HepG2 (cell line): ENCODE measurements at regions not wholly inside any gene's neighbourhood (a gene's known extent, or its start where the extent isn't known, plus 50 kb on each side); places are given as distances from the start of the nearest gene placed in this dataset.

Experiments used
- ATAC-seq: fragments of 200-7000 bp; cut with Tn5 transposase; 3 replicates; pipeline ENCODE4 v1.9.1; 2020; ENCODE audit warnings: mild to moderate bottlenecking, moderate library complexity
- BruUV-seq: library from RNA; stranded (reverse); fragments of 400-500 nt; replicated peaks from 2 replicates; lab custom pipeline; 2021; lab: Mats Ljungman, UMichigan
- CTCF ChIA-PET: fragments of 300-600 bp; formaldehyde crosslinking; extraction: SDS; loops from one replicate; lab custom pipeline; 2021; ENCODE audit warnings: low total read pairs, inconsistent platforms, low intra/inter-chr PET ratio; lab: Yijun Ruan, JAX
- POLR2A ChIA-PET: fragments of 350-600 bp; sonication (Branson Sonifier 250); formaldehyde crosslinking; loops from one replicate; lab custom pipeline; 2020; ENCODE audit warnings: antibody characterized with exemption, inconsistent platforms; lab: Yijun Ruan, JAX
- DNase-seq: peaks from one replicate; pipeline ENCODE4 v3.0.0-alpha.2; 2015; ENCODE audit warnings: low spot score
- FAIRE-seq: peaks from 3 replicates; lab custom pipeline; 2011; peaks lifted over from hg19 to GRCh38; lab: Jason Lieb, UNC
- H2AFZ ChIP-seq: one replicate; pipeline ENCODE4 v1.6.1; 2011; ENCODE audit warnings: low read length, inconsistent platforms
- H3K27ac ChIP-seq: fragments of 300-600 bp; 3 replicates; pipeline ENCODE4 v1.8.0; 2011; ENCODE audit warnings: mixed run types, mild to moderate bottlenecking, mixed read lengths, low read length, inconsistent platforms; ENCODE audit not compliant: insufficient read depth; ENCODE audit errors: extremely low read length
- H3K27me3 ChIP-seq, 2 experiments: fragments of 200-600 bp in 1 of 2; 2 replicates in 1 of 2; 3 replicates in 1 of 2; pipeline versions ENCODE4 v1.6.0 to v1.8.0; 2011; ENCODE audit warnings: low read length in 2 of 2, mild to moderate bottlenecking in 2 of 2, moderate library complexity in 2 of 2, inconsistent platforms in 1 of 2; ENCODE audit not compliant: insufficient read depth in 2 of 2, control insufficient read depth in 1 of 2
- H3K36me3 ChIP-seq, 2 experiments: fragments of 200-600 bp in 1 of 2; replicated peaks in 1 of 2; 2 replicates in 1 of 2; 3 replicates in 1 of 2; pipeline versions ENCODE4 v1.5.1 to v1.8.0; 2011; ENCODE audit warnings: low read length in 2 of 2, inconsistent platforms in 1 of 2; ENCODE audit not compliant: insufficient read depth in 2 of 2, control insufficient read depth in 1 of 2
- H3K4me1 ChIP-seq: 2 replicates; pipeline ENCODE4 v1.5.1; 2012; ENCODE audit warnings: low read length, inconsistent platforms; ENCODE audit not compliant: insufficient read depth
- H3K4me2 ChIP-seq: 2 replicates; pipeline ENCODE4 v1.6.0; 2011; ENCODE audit warnings: low read depth, low read length, inconsistent platforms
- H3K4me3 ChIP-seq, 3 experiments: fragments of 200-600 bp in 1 of 3; sonication (generic), shearing (Covaris generic) in 1 of 3; replicated peaks in 1 of 3; 2 replicates each; pipeline ENCODE4 v1.5.1; 2011 to 2016; ENCODE audit warnings: low read length in 3 of 3, inconsistent platforms in 2 of 3, low read depth in 2 of 3, mild to moderate bottlenecking in 2 of 3, control low read depth in 1 of 3, mixed read lengths in 1 of 3; ENCODE audit not compliant: insufficient read depth in 1 of 3
- H3K79me2 ChIP-seq: one replicate; pipeline ENCODE4 v1.6.1; 2011; ENCODE audit warnings: low read length, inconsistent platforms; ENCODE audit not compliant: insufficient read depth
- H3K9ac ChIP-seq: 2 replicates; pipeline ENCODE4 v1.6.0; 2011; ENCODE audit warnings: mild to moderate bottlenecking, low read depth, low read length, inconsistent platforms; ENCODE audit not compliant: insufficient read depth
- H3K9me3 ChIP-seq: 2 replicates; pipeline ENCODE4 v1.5.1; 2012; ENCODE audit warnings: mild to moderate bottlenecking, low read length
- H4K20me1 ChIP-seq: 2 replicates; pipeline ENCODE4 v1.6.0; 2011; ENCODE audit warnings: inconsistent platforms, mild to moderate bottlenecking, low read length, moderate library complexity; ENCODE audit not compliant: insufficient read depth
- FOXK2 ChIP-seq: fragments of 450-650 bp; IDR thresholded peaks from 2 replicates; pipeline ENCODE4 v1.6.1; 2016
- GATA4 ChIP-seq: sonication (generic); IDR thresholded peaks from 2 replicates; pipeline ENCODE4 v1.6.1; 2016; ENCODE audit warnings: antibody characterized with exemption, low read depth, borderline replicate concordance
- HIVEP1 ChIP-seq: sonication (generic); formaldehyde crosslinking; IDR thresholded peaks from 2 replicates; pipeline ENCODE4 v1.4.0; 2020; ENCODE audit warnings: mild to moderate bottlenecking, missing genetic modification reagents
- HOXA7 ChIP-seq: sonication (generic); formaldehyde crosslinking; IDR thresholded peaks from 2 replicates; pipeline ENCODE4 v1.8.1; 2022; ENCODE audit warnings: mild to moderate bottlenecking, missing genetic modification reagents, moderate library complexity
- HOXD1 ChIP-seq: sonication (generic); formaldehyde crosslinking; IDR thresholded peaks from 2 replicates; pipeline ENCODE4 v1.5.0; 2020; ENCODE audit warnings: missing genetic modification reagents
- LCORL ChIP-seq, 2 experiments: fragments of 450-650 bp in 1 of 2; sonication (generic) in 1 of 2; formaldehyde crosslinking in 1 of 2; IDR thresholded peaks; 2 replicates each; pipeline versions ENCODE4 v1.5.0 to v1.6.1; 2017 to 2020; ENCODE audit warnings: antibody characterized with exemption in 1 of 2, missing genetic modification reagents in 1 of 2
- SOX13 ChIP-seq, 3 experiments: fragments of 450-650 bp in 1 of 3; sonication (generic) in 1 of 3; formaldehyde crosslinking in 1 of 3; IDR thresholded peaks in 2 of 3; conservative IDR thresholded peaks in 1 of 3; 2 replicates each; pipeline versions ENCODE4 v1.5.0 to v1.6.1; 2016 to 2020; ENCODE audit warnings: antibody characterized with exemption in 1 of 3, mild to moderate bottlenecking in 1 of 3, missing compliant biosample characterization in 1 of 3, missing genetic modification reagents in 1 of 3, moderate library complexity in 1 of 3
- ZEB1 ChIP-seq: IDR thresholded peaks from 2 replicates; pipeline ENCODE4 v1.6.1; 2012; ENCODE audit warnings: mild to moderate bottlenecking, low read depth, inconsistent platforms; ENCODE audit not compliant: insufficient replicate concordance
- ZNF326 ChIP-seq: sonication (generic); formaldehyde crosslinking; IDR thresholded peaks from 2 replicates; pipeline ENCODE4 v1.4.0; 2020; ENCODE audit warnings: missing genetic modification reagents, borderline replicate concordance
- ZNF616 ChIP-seq: sonication (generic); formaldehyde crosslinking; IDR thresholded peaks from 2 replicates; pipeline ENCODE4 v1.5.0; 2020; ENCODE audit warnings: low read depth, mild to moderate bottlenecking, missing genetic modification reagents
- ZNF878 ChIP-seq: sonication (generic); formaldehyde crosslinking; IDR thresholded peaks from 2 replicates; pipeline ENCODE4 v1.8.1; 2023; ENCODE audit warnings: mild to moderate bottlenecking, missing genetic modification reagents, moderate library complexity
- WGBS: methylation state at CpG from one replicate; pipeline ENCODE4 v1.1.6; 2017; ENCODE audit warnings: low lambda C conversion rate; 5-methylcytosine and 5-hydroxymethylcytosine counted together
- in situ Hi-C: cut with HindIII; loops from 2 replicates; pipeline ENCODE4 v1.10.0; 2017; ENCODE audit warnings: low pct_unique_long_range_greater_than_20kb; ENCODE audit not compliant: extremely low pct_ligation_motif_present
- intact Hi-C: fragments of 100-400 bp; cut with micrococcal nuclease; formaldehyde crosslinking; loops from one replicate; pipeline ENCODE4 v1.10.0; 2022; ENCODE audit not compliant: unreplicated experiment
- TF ChIP-seq, protein P1 (sequence below): sonication (generic); formaldehyde crosslinking; IDR thresholded peaks from 2 replicates; pipeline ENCODE4 v1.4.0; 2020; ENCODE audit warnings: mild to moderate bottlenecking, missing genetic modification reagents, borderline replicate concordance
- TF ChIP-seq, protein P2 (sequence below): sonication (generic); formaldehyde crosslinking; IDR thresholded peaks from 2 replicates; pipeline ENCODE4 v1.5.0; 2020; ENCODE audit warnings: mild to moderate bottlenecking, missing genetic modification reagents, borderline replicate concordance

DNA sequence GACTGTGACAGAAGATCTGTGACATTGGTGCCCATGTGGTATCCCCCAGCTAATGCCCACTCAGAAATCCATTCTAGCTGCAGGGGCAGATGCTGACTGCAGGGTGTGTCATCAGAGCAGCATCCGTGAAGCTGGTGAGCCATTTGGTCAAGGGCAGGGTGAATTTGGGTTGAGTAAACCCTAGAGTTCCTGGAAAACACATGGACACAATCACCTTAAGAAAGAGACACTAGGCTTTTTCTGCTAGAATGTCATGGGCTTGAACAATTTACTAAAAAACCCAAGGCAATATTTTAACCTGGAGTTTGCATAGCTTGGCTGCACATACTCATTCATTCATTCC is 100.0 kb downstream of the ADAMTS15 start:
- 17% methylated on average over 1 of the region's 1 CpG for WGBS
- Histone ChIP-seq H3K4me1 (no peaks in the 10 kb centered on the region), H3K79me2 (no peaks in the 10 kb centered on the region), H3K36me3 (no peaks in the 10 kb centered on the region), H3K4me2 (no peak overlapping the region)
- CTCF ChIA-PET: no interaction called here
- FAIRE-seq: no peak
- TF ChIP-seq FOXK2 (no peak), ZNF878 (CRISPR knock-in tag) (no peak), HOXA7 (no peak), ZEB1 (no peak), SOX13 (IDR thresholded peaks at IDR 0.05) (no peak), SOX13 (CRISPR knock-in tag; conservative IDR thresholded peaks at IDR 0.05 in 1 of 2, IDR thresholded peaks at IDR 0.05 in 1 of 2) (no peak), HOXD1 (no peak), ZNF326 (CRISPR knock-in tag) (no peak), LCORL (IDR thresholded peaks at IDR 0.05) (no peak), LCORL (CRISPR knock-in tag; IDR thresholded peaks at IDR 0.05) (no peak), HIVEP1 (CRISPR knock-in tag) (no peak), ZNF616 (CRISPR knock-in tag) (no peak), GATA4 (no peak)
- TF ChIP-seq, protein P1, sequence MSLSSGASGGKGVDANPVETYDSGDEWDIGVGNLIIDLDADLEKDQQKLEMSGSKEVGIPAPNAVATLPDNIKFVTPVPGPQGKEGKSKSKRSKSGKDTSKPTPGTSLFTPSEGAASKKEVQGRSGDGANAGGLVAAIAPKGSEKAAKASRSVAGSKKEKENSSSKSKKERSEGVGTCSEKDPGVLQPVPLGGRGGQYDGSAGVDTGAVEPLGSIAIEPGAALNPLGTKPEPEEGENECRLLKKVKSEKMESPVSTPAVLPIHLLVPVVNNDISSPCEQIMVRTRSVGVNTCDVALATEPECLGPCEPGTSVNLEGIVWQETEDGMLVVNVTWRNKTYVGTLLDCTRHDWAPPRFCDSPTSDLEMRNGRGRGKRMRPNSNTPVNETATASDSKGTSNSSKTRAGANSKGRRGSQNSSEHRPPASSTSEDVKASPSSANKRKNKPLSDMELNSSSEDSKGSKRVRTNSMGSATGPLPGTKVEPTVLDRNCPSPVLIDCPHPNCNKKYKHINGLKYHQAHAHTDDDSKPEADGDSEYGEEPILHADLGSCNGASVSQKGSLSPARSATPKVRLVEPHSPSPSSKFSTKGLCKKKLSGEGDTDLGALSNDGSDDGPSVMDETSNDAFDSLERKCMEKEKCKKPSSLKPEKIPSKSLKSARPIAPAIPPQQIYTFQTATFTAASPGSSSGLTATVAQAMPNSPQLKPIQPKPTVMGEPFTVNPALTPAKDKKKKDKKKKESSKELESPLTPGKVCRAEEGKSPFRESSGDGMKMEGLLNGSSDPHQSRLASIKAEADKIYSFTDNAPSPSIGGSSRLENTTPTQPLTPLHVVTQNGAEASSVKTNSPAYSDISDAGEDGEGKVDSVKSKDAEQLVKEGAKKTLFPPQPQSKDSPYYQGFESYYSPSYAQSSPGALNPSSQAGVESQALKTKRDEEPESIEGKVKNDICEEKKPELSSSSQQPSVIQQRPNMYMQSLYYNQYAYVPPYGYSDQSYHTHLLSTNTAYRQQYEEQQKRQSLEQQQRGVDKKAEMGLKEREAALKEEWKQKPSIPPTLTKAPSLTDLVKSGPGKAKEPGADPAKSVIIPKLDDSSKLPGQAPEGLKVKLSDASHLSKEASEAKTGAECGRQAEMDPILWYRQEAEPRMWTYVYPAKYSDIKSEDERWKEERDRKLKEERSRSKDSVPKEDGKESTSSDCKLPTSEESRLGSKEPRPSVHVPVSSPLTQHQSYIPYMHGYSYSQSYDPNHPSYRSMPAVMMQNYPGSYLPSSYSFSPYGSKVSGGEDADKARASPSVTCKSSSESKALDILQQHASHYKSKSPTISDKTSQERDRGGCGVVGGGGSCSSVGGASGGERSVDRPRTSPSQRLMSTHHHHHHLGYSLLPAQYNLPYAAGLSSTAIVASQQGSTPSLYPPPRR (CRISPR knock-in tag): no peak
- TF ChIP-seq, protein P2, sequence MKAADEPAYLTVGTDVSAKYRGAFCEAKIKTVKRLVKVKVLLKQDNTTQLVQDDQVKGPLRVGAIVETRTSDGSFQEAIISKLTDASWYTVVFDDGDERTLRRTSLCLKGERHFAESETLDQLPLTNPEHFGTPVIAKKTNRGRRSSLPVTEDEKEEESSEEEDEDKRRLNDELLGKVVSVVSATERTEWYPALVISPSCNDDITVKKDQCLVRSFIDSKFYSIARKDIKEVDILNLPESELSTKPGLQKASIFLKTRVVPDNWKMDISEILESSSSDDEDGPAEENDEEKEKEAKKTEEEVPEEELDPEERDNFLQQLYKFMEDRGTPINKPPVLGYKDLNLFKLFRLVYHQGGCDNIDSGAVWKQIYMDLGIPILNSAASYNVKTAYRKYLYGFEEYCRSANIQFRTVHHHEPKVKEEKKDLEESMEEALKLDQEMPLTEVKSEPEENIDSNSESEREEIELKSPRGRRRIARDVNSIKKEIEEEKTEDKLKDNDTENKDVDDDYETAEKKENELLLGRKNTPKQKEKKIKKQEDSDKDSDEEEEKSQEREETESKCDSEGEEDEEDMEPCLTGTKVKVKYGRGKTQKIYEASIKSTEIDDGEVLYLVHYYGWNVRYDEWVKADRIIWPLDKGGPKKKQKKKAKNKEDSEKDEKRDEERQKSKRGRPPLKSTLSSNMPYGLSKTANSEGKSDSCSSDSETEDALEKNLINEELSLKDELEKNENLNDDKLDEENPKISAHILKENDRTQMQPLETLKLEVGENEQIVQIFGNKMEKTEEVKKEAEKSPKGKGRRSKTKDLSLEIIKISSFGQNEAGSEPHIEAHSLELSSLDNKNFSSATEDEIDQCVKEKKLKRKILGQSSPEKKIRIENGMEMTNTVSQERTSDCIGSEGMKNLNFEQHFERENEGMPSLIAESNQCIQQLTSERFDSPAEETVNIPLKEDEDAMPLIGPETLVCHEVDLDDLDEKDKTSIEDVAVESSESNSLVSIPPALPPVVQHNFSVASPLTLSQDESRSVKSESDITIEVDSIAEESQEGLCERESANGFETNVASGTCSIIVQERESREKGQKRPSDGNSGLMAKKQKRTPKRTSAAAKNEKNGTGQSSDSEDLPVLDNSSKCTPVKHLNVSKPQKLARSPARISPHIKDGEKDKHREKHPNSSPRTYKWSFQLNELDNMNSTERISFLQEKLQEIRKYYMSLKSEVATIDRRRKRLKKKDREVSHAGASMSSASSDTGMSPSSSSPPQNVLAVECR: no peak
- TF ChIP-seq, all 625 proteins: peak for 0
- Histone ChIP-seq H3K27ac (no peak overlapping the region), H3K9me3 (no peaks in the 10 kb centered on the region), H3K4me3 (no peak overlapping the region), H3K9ac (no peak overlapping the region), H2AFZ (no peak overlapping the region), H3K27me3 (peaks cover 1 to 3% of the 10 kb centered on the region in 2 experiments; a peak in 1 of 5 replicates), H4K20me1 (no peaks in the 10 kb centered on the region)
- in situ Hi-C loops: no loop called here
- intact Hi-C loops: no loop called here
- no TSS peak for BruUV-seq
- no peak for ATAC-seq
- DNase-seq: no peak
- POLR2A ChIA-PET: no interaction called here
